Adrenal gland (tissue), 5 donors: ENCODE measurements at regions not wholly inside any gene's neighbourhood (a gene's known extent, or its start where the extent isn't known, plus 50 kb on each side); places are given as distances from the start of the nearest gene placed in this dataset.
"Not testable (repeated sequence)": the region's sequence is repeated elsewhere in the genome, so short reads cannot be mapped to it uniquely, and the experiment has no call there.

Experiments used
- CTCF ChIP-seq, 6 experiments: fragments of 450-650 bp in 4 of 6; fragments of 200-600 bp in 2 of 6; sonication (generic) in 1 of 6; IDR thresholded peaks; 1 replicate in 5 of 6; 2 replicates in 1 of 6; pipeline versions ENCODE4 v1.5.1 to v1.8.0; 2016 to 2021; ENCODE audit warnings: antibody characterized with exemption in 6 of 6, mild to moderate bottlenecking in 2 of 6, moderate library complexity in 1 of 6
- POLR2A ChIP-seq, 2 donors: fragments of 450-650 bp; IDR thresholded peaks; one replicate each; pipeline ENCODE4 v1.6.1; 2017; ENCODE audit warnings: antibody characterized with exemption in 2 of 2, mild to moderate bottlenecking in 2 of 2, moderate library complexity in 1 of 2
- donor health status: DM: no; HTN: no; CAD: no.

- TF ChIP-seq CTCF, POLR2A (IDR thresholded peaks at IDR 0.05): not testable (repeated sequence)
These were observed 284.0 kb downstream of the RASEF start for GRCh38 chr9:82778923-82779322.
